ENCODE measurements at regions not wholly inside any gene's neighbourhood (a gene's known extent, or its start where the extent isn't known, plus 50 kb on each side); places are given as distances from the start of the nearest gene placed in this dataset.

DNA sequence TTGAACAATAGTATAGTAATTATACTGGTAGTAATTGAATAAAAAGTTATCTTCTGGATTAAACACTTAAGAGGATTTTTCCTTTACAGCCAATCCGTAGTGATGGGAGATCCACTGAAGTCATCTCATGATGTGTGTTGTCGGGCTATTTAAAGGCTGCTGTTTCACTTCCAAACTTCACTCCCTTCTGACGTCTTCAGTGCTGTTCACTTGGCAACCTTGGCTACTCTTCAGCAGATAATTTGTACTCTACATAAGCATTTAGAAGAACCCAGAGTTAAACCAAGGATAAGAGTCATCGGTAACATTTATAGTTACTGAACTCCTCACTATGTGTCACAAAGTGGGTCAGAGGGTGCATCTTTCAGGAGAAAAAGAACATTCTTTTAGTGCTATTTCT is 179.1 kb upstream of the EYA4 start:
- no peaks in the 10 kb centered on the region for H3K27me3 ChIP-seq
- WGBS, 4 donors: 24 to 40% (median 35%) methylated on average over 4 of the region's 4 CpGs
- no peak for TF ChIP-seq POLR2A (IDR thresholded peaks at IDR 0.05)

DNA sequence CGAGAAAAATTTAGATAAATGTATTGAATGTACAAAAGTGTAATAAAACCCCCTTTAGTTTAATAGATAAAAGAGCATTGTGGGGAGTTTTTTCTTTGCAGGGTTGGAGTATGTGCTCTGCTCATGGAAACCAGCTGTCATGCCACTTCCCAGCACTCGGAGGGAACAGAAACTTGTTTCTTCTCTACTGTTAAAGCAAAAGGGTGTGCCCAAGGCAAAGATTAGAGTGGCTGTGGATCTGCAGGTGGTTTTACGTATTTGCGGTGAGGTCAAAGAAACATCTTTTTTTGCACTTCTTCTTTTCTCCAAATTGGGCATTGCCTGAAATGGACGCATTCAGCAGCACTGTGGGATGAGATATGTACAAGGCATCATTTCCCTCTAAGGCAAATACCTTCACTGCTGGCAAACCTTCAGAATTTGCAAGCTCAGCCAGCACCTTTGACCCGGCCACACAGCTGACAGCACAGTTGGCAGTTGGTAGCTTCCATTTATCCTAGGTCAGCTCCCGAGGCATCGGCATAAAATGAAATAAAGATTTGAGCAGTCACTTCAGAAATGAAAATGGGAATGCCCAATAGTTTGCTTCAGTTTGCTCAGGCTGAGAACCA is 178.4 kb upstream of the EYA4 start:
- no peak for TF ChIP-seq POLR2A (IDR thresholded peaks at IDR 0.05)
- TF ChIP-seq, protein P1, sequence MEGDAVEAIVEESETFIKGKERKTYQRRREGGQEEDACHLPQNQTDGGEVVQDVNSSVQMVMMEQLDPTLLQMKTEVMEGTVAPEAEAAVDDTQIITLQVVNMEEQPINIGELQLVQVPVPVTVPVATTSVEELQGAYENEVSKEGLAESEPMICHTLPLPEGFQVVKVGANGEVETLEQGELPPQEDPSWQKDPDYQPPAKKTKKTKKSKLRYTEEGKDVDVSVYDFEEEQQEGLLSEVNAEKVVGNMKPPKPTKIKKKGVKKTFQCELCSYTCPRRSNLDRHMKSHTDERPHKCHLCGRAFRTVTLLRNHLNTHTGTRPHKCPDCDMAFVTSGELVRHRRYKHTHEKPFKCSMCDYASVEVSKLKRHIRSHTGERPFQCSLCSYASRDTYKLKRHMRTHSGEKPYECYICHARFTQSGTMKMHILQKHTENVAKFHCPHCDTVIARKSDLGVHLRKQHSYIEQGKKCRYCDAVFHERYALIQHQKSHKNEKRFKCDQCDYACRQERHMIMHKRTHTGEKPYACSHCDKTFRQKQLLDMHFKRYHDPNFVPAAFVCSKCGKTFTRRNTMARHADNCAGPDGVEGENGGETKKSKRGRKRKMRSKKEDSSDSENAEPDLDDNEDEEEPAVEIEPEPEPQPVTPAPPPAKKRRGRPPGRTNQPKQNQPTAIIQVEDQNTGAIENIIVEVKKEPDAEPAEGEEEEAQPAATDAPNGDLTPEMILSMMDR (IDR thresholded peaks at IDR 0.05): no peak
- intact Hi-C loops (cut with DNase I): no loop called here
- H3K9me3 ChIP-seq (replicated peaks in 1 of 3): no peaks in the 10 kb centered on the region
- H3K4me3 ChIP-seq: no peak overlapping the region
- H3K27me3 ChIP-seq: no peaks in the 10 kb centered on the region
- peak in 1 of 7 donors; percentile 5 for DNase-seq
- H3K27ac ChIP-seq: no peak overlapping the region
- H3K4me1 ChIP-seq (replicated peaks in 1 of 2): no peaks in the 10 kb centered on the region
- H3K36me3 ChIP-seq (replicated peaks in 1 of 2): no peaks in the 10 kb centered on the region
- 65 to 80% (median 69%) methylated on average over 8 of the region's 8 CpGs for WGBS, 4 donors

More for the DNA sequence above, 179.1 kb upstream of the EYA4 start:
- H3K4me3 ChIP-seq: no peak overlapping the region
- H3K9me3 ChIP-seq (replicated peaks in 1 of 3): no peaks in the 10 kb centered on the region
- intact Hi-C loops (cut with DNase I): no loop called here
- H3K4me1 ChIP-seq (replicated peaks in 1 of 2): no peaks in the 10 kb centered on the region
- no peaks in the 10 kb centered on the region for H3K36me3 ChIP-seq (replicated peaks in 1 of 2)
- H3K27ac ChIP-seq: no peak overlapping the region
- peak in 2 of 7 donors; percentile 36 to 46 for DNase-seq

DNA sequence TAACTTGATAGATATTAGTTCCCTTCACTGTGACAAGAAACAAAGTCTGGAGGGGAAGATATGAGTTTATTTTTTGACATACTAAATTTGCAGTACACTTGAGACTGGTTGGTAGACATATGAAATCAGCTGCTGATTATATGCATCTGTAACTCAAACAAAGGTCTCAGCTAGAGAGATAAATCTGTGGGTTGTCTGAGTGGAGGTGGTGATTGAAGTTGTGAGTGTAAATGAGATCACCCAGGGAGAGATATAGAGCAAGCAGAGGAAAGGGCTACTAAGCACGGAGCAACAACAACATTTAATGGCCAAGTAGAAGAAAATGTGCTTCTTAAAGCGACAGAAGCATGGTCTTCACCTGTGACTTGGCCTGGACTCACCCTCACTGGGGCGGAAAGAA is 173.2 kb upstream of the EYA4 start:
- no peaks in the 10 kb centered on the region for H3K27me3 ChIP-seq
- TF ChIP-seq, protein P1 (IDR thresholded peaks at IDR 0.05): no peak
- no peak for TF ChIP-seq POLR2A (IDR thresholded peaks at IDR 0.05)
- DNase-seq: no peak
- 68 to 79% (median 74%) methylated on average over 3 of the region's 3 CpGs for WGBS, 4 donors
- no peaks in the 10 kb centered on the region for H3K4me1 ChIP-seq (replicated peaks in 1 of 2)
- H3K27ac ChIP-seq: no peak overlapping the region
- intact Hi-C loops (cut with DNase I): no loop called here
- no peak overlapping the region for H3K4me3 ChIP-seq
- no peaks in the 10 kb centered on the region for H3K9me3 ChIP-seq (replicated peaks in 1 of 3)
- no peaks in the 10 kb centered on the region for H3K36me3 ChIP-seq (replicated peaks in 1 of 2)

DNA sequence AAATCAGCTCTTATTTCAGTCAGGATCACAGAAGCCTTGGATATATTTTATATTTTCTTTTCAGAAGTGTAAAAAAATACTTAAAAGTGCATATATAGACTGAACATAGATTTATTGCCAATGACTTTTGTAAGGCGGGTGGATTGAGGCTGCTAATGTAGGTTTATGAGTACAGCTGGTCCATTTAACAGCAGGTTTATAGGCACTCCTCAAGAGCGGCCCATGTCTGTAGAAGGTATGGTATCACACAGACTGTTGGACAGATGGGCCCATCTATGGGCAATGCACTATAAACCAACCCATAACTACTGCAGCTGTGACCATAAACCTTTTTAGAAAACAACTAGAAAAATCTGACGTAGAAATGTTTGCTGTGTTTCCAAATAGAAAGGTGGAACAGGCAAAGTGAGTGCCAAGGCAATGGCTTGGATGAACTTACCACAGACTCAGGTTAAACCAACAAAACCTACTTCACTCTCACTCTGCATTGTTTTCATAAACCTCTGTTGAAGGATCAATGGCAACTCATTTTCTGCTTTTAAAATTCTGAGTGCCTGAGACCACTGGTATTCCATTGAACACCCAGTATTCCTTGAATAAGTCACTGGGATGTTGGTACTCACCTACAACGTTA is 170.6 kb upstream of the EYA4 start:
- Histone ChIP-seq H3K27me3 (no peaks in the 10 kb centered on the region), H3K9me3 (replicated peaks in 1 of 3) (peaks cover 0 to 5% (median 0%) of the 10 kb centered on the region in 3 donors), H3K4me3 (no peak overlapping the region), H3K27ac (no peak overlapping the region), H3K36me3 (replicated peaks in 1 of 2) (no peaks in the 10 kb centered on the region), H3K4me1 (replicated peaks in 1 of 2) (no peaks in the 10 kb centered on the region)
- no peak for TF ChIP-seq POLR2A (IDR thresholded peaks at IDR 0.05)
- intact Hi-C loops (cut with DNase I): no loop called here
- DNase-seq: no peak
- WGBS, 4 donors: 70 to 88% (median 75%) methylated on average over 4 of the region's 4 CpGs

DNA sequence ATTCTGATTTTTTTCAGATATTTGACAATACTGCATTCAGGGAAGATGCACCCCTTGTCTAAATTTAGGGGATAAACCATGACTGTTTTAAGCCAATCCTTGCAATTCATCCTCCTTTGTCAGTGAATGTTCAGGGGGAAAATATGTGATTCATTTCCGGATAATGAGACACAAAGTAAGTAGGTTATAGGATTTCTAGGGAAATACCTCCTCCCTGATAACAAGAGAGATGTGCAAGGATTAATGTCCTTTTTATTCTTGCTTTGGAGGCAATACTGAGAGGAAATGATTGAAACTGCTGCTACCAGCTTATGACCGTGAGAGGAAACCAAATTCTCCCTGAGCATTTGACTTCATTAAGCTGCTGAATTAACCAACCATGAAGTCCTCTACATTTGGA is 161.3 kb upstream of the EYA4 start:
- intact Hi-C loops (cut with DNase I): no loop called here
- Histone ChIP-seq H3K4me1 (replicated peaks in 1 of 2) (no peaks in the 10 kb centered on the region), H3K9me3 (replicated peaks in 1 of 3) (peaks cover 0 to 1% (median 0%) of the 10 kb centered on the region in 3 donors), H3K27me3 (no peaks in the 10 kb centered on the region), H3K4me3 (no peak overlapping the region), H3K36me3 (replicated peaks in 1 of 2) (no peaks in the 10 kb centered on the region), H3K27ac (no peak overlapping the region)
- DNase-seq: no peak
- 48 to 76% (median 67%) methylated on average over 2 of the region's 2 CpGs for WGBS, 4 donors
- TF ChIP-seq POLR2A (IDR thresholded peaks at IDR 0.05): no peak
- TF ChIP-seq, protein P1 (IDR thresholded peaks at IDR 0.05): no peak
